NCI-H2081 (cell line): ENCODE measurements at regions not wholly inside any gene's neighbourhood (a gene's known extent, or its start where the extent isn't known, plus 50 kb on each side); places are given as distances from the start of the nearest gene placed in this dataset.

Experiments
- DNase-seq, 2 experiments: peaks; one replicate each; lab custom pipeline; 2025; lab: John Stamatoyannopoulos, UW

DNA sequence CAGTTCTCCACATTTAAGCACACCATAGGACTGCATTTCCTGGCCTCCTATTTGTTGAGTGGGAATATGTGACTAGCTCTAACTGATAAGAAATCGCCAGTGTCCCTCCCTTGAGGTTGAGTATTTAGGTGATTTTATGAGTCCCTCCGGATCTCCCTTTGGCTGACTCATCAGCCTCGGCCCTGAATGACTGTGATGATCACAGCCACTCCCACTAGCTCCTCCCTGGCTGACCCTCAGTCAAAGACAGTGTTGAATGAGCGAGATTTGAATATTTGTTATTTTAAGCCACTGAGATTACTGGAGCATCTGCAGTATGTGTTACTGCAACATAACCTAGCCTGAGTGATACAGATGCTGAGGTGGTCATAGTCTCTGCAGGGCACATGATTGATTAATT lies 515.3 kb downstream of the EPHB1 start:
- DNase-seq = no peak

DNA sequence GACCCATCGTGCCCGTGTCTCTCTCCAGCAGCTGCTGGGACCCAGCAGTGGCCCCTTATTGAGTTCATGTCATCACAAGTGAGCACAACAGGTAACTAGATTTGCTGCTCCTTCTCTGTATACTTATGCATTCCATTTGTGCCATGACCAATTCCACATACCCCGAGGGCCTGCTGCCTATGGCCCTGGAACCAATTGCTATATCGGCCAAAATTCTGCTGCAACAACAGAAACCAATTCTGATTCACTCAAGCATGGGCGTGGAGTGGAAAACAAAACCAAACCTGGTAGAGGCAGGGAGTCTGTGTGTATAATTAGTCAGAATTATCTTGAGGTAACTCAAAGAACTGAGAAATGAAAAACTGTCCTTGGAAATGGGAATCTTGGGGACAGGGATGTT lies 516.6 kb downstream of the EPHB1 start:
- DNase-seq = no peak

DNA sequence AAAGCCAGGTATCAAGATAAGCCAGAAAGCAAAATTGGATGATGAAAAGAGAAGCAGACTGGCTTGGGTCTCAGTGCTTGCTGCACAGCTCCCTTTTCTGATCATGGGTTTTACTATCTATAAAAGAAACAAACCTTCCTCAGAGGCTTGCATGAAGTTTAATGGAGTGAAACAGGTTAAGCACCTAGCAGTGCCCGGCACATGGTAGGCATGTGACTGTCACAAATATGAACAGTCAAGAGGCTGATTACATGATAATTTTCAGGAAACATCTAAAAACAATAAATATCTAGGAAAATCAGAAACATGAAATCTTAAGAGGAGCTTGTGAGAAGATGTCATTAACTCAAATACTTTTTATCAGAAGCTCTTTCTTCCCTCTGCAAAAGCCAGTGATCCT lies 519.2 kb downstream of the EPHB1 start:
- DNase-seq = no peak

DNA sequence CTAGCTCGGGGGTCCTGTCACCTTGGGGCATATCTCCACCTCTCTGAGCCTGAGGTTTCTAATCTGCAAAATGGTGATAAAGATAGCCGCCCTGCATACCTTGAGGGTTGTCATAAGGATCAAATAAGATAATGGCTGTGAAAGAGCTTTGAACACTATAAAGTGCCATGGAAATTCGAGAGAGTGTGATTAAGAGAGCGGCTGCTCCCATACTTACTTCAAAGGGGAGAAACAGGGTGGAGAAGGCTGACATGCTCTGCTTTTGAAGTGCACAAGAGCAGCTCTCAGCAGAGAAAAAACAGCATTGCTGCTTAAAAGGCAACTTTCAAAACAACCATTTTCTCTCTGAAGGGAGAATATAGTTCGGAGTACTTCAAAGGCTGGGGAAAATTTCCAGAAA lies 529.2 kb downstream of the EPHB1 start:
- DNase-seq = no peak

DNA sequence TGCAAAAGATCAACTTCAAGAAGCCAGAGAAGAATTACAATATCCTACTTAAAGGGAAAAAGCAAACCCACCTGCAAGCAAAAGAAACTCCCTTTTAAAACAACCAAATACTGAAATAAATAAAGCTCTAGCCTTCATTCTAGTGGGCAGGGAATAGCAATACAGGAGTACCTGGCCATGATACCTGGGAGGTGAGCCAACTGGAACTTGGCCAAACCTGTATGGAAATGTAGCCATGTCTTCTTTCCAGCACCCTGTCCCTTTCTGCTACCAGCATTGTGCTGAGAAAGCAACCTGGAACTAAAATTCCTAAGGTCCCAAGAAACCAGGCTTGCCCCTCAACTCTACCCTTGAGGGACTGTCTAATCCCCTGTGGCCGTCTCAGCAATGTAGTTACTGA lies 530.0 kb downstream of the EPHB1 start:
- DNase-seq = peak; percentile 67 to 80

DNA sequence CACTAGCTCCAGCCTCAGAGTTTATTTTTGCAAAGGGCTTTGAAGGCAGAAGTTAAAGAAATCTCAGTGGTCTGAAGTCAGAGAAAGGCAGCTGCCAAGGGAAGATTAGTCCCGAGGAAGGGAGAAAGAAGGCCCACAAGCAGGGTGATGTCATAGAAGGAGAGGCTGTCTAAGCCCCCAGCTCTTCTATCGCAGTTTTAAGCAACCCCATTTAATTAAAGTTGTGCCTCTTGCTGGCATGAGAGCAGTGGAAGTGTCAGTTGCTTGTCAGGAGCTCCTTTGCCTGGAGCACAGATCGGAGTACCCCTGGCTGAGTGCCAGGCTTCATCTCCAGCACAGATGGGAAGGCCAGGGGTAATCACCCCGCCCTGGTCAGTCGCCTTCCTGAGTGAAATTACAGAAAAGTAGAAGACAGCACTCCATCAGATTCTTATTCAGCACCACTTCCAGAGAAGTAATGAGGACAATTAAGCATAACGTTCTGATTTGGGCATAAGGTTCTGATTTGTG lies 530.7 kb downstream of the EPHB1 start:
- no peak for DNase-seq

DNA sequence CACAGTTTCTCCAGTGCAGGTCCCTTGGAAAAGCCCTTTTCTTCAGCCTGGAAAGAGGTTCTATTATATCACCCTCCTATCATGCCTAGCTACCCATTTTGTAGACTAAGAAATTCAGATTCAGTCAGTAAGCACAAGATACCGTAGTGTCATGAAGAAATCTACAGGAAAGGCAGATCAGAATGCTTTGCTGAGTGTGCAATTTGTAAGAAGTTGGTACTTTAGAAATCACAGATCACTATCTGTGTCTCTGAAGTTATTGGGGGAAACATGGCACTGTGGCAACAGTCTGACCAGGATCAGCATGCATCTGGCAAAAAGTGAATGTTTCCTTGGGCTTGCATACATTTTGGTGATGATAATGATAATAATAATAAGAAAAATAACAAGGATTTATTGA lies 531.8 kb downstream of the EPHB1 start:
- no peak for DNase-seq

DNA sequence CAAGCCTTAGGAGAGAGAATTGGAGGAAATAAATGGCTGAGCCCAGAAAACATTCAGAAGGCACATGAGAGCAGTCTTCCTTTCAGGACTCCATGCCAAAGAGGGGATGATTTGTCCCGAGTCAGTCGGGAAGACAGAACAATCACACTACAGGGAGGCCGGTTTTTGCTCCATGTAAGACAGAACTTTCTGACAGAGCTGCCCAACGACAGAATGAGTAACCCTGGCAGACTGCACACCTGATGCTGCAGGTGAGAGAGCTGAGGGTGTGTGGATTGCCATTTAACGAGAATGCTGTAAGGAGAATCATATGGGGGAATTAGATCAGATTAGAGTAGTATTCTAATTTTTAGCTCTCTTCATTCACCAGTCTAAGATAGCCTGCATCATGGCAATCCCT lies 533.0 kb downstream of the EPHB1 start:
- no peak for DNase-seq

DNA sequence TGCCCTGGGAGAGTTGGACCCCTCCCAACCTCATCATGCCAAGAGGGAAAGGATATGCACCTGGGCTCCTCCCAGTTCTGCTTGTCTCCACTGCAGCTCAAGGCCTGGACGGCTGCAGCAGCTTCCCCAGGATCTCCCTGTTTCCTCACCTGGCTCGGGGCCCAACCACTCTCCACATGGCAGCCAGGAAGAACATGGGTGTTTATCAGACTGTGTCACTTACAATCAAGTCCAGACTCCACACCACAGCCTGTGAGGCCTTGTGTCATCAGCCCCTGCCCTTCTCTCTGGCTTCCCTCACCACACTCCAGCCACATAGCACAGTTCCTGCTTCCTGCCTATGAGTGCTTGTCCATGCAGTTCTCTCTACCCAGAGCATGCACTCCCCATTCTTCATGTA lies 534.4 kb downstream of the EPHB1 start:
- DNase-seq = no peak

DNA sequence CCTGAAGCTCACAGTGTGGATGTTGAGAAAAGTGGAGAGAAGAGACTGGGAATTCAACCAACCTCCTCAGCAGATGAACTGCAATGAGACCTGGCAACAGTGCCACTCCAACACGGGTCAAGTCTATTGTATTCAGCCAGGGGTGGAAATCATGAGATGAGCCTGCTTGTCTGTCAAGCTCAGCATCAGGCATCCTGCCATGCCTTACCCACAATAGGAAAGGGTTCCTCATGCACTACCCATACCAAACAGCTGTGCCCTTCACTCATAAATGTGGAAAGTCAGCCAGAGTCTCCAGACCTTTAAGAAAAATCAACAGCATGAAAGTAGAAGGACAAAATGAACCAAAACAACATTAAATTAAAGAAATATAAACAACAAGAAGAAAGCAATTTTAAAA lies 542.1 kb downstream of the EPHB1 start:
- DNase-seq = no peak

DNA sequence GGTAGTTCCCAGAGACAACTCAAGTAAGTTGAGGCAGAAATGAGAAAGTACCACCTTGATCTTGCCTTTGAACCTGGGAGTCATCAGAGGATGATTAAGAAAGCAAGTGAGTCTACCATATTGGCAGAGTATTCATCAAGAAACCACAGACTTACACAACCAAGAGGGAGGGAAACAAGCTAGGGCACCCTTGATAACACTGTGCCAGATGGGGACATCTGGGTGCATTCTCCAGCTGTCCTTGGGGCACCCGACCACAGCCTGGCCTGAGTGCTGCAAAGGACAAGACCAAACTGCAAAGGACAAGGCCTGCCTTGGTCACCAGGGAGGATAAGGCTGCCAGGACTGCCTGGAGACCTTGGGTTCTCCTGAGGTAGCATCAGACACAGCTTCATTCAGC lies 553.6 kb downstream of the EPHB1 start:
- DNase-seq = no peak

DNA sequence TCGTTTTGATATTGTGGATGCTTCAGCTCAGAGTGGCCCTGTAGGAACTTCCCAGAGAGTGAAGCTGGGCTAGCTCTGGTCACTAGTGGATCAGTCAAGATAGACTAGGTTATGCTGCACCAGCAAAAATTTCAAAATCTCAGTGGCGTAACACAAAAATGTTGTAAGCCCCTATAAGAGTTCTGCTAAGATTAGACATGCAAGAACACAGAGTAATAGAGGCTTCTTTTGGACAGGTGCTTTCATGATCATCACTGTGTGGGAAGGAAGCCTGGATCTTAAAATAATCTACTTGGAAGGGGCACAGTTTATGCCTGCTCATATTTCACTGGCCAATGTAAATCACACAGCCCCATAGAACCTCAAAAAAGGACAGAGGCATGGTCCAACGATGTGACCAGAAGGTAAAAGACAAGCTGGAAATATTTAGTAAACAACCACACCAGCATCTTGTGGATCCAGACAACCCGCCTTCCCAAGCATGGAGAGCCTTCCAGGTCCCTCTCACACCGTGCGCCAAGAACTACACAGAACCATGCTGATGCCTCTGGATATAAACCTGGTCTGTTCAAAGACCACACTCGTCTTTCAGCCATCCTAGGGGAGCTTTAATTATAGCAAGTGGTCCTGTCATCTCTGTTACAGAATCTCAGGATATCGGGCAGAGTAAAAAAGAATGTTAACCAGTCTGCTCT lies 554.3 kb downstream of the EPHB1 start:
- DNase-seq = no peak

DNA sequence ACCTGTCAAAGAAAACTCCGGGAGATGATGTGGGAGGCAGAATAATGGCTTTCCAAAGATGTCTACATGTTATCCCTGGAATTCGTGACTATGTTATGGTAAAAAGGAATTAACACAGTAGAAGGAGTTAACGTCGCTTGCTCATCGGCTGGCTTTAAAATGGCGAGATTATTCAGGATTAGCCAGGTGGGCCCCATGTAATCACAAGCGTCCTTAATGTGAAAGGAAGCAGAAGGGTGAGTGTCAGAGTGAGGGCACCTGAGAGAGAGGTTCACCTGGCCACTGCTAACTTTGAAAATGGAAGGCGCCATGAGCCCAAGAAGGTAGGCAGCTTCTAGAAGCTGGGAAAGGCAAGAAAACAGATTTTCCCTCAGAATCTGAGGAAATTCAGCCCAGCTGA lies 557.2 kb downstream of the EPHB1 start:
- DNase-seq = no peak

DNA sequence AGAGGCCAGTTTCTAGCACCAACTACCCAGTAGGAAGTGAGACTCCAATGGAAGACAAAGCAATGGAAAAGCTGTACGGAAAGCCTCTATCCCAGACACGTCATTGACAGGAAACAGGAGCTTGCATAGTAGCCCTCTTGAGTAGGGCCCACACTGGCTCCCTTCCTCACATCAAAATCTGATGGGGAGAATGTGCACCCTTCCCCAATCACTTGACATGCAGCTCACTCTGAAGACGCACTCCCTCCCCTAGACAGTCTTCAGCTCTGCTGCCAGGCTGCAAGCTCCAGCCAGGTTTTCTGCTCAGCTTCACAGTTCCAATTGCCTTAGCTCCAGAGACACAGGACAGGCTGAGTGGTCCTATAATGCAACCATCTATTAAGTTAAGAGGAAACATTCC lies 567.8 kb downstream of the EPHB1 start:
- no peak for DNase-seq

DNA sequence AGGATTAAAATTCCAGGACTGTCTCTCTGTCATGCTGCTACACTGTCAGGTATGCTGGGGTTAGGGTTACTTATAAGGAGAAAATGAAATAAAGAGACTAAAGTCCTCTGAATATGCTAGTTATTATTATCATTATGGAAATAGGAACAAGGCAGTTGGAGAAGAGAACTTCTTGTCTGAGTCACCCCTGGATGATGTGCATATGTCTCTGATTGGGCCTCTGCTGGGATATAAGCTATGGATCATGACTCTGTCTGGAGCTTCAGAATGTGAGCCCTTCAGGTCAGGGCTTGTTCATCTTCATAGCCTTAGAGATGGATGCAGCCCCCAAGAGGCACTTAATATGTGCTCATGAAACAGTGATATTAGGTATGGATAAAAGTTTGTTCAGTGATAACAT lies 569.6 kb downstream of the EPHB1 start:
- no peak for DNase-seq

DNA sequence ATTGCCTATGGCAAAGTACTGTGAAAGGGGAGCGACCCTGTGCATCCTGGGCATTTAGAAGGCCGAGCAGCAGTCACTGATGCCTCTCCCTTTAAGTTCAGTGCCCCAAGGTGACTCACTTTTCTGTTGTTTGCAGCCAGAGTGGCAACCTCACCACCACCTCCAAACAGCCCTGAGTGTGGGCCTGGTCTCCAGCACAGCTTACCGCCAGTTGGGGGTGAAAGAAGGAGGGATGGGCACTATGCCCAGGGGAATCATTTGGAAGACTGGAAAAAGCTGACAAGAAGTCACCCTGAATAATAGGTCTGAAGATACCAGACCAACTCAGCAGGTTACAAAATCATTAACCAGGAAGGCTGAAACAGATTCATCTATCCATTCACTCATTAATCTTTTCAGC lies 571.8 kb downstream of the EPHB1 start:
- no peak for DNase-seq

DNA sequence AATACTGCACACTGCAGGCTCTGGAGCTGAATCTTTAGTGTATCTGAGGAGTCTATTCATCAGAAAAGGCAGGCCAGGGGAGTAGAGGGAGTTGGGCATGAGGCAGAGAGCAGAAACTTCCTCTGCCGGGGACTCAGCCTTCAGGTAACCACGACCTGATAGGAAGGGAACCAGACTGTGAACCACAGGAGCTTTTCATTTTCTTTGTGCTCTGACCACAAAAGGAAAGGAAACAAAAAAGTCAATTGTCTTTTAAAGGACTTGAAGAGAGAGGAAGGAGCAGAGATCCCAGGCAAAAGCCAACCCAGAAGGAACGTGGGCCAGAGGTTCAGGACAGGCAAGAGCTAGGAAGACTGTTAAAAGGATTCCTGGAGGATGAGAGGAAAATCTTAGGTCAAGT lies 573.3 kb downstream of the EPHB1 start:
- no peak for DNase-seq

DNA sequence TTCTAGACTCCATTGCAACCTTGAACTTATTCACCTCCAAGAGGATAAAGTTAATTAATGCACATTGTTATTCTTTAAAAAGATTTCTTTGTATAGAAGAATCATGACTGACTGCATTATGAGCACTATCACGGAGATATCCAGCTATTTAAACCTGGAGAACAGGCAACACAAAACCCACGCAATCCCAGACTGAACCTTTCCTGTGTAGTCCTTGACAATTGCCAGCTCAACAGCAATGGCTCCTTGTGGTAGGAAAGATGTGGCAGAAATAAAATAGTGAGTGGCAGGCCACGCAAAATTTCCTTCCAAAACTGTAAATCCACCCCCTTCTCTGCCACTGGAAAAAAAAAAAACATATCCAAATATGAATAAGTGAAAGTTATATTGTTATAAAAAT lies 573.7 kb downstream of the EPHB1 start:
- no peak for DNase-seq

DNA sequence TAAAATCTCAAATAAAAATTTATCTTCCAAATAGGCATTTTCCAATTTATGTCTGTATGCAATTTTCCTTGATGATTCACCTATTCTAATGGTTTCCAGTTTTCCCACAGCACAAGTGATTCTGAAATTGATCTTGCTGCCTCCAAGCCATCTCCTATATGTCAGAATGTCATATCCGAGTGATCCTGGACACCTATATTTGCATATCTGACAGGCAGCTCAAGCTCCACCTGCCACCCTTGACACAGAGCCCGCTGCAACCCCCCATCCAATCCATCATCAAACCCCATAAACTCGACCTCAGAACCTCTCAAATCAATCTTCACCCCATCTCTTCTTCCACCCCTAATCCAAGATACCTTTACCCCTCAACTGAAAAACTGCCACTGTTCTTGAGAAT lies 579.5 kb downstream of the EPHB1 start:
- DNase-seq = no peak

DNA sequence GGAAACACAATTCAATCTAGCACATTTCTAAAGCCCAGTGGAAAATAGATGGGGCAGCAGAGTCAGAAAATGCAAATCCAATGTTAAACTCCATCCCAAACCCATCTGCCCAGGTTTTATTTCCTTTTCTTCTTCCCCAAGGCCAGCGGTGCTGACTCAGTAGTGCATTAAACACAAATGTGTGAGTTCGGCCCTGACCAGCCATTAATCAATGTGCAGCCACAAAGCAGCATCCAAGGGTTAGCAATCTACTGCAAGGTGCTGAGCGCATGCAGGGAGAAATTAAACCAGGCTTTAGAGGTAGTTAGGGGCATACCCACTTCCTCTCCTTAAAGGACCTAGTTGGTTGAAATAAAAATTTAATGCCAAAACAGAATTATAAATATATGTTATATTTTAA lies 583.3 kb upstream of the PPP2R3A start:
- DNase-seq = no peak

DNA sequence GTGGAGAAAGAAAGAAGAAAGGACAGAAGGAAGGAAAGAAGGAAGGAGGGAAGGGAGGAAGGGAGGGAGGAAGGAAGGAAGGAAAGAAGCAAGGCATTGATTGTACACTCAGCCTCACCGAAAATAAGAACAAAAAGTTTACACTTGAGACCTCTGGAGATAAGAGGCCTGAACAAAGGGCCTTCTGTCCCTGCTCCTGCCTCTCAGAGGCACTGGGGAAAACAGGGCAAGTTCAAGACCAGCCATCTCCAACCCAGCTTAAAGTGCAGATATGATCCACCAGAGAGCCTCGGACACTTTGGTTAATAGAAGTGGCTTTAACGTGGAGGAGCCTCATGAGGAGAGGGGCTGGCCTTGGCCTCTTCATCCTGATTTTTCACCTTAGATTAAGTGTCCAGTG lies 582.9 kb upstream of the PPP2R3A start:
- DNase-seq = no peak

DNA sequence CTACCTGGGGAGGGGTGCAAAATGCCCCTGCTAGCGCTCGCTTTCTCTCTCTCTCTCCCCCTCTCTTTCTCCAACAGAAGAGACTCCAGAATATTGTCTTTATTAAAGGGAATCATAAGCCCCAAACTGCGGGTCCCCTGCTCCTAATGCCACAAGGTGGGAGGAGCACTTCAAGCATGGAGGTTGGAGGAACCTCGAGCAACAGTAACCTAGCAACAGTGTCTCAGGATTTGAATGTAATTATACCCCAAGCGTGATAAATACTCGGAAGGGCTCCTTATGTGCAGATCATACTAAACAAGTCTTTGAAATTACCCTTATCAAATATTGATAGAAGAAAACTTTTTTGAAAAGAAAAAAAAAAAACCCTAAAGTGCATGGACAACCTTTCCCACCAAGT lies 582.2 kb upstream of the PPP2R3A start:
- DNase-seq = no peak

DNA sequence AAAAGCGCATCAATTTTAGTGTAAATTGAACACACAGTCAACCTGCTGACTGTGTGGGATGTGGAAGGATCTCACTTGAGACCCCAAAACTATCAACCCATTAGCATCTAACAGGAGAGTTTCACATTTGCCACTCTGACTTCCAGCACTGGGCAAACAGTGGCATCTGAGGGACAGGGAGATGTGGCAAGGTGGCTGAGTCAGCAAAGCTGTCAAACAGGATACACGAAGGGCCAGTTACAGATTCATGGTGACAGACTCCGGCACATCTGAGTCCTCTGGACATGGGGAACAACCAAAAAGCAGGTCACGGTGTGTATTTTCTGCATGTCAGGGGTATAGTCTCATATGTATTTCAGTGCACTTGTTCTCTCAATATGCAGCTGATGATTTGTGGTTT lies 573.4 kb upstream of the PPP2R3A start:
- no peak for DNase-seq

DNA sequence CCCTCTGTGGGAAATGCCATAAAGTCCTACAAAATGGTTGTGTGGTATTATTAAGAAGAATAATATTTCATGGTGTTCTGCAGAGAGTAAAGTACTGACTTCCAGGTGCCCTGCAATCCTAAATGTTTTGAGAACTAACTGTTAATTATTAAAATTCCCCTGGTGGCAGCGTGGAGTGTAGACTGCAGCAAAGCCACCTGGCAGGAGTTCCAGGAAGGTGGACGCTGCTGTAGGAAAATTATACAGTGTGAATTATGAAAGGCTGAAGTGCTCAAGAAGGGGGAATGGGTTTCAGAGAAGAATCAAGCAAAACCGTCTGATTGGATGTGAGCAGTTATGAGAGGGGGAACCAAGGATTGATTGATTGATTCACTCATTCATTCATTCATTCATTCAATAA lies 572.4 kb upstream of the PPP2R3A start:
- DNase-seq = no peak
